Activated CD8-positive, alpha-beta T cell treated with anti-CD3 and anti-CD28 coated beads, Interleukin-2, amount 10 ng/mL, durations not matched to agents 7 days and 5 days (primary cell): ENCODE measurements at regions not wholly inside any gene's neighbourhood (a gene's known extent, or its start where the extent isn't known, plus 50 kb on each side); places are given as distances from the start of the nearest gene placed in this dataset.
"Not testable (repeated sequence)": the region's sequence is repeated elsewhere in the genome, so short reads cannot be mapped to it uniquely, and the experiment has no call there.

Source experiments
- ATAC-seq: fragments of 150-1000 bp; cut with Tn5 transposase; one replicate; pipeline ENCODE4 v1.10.0; 2021; ENCODE audit warnings: moderate library complexity
- CTCF ChIA-PET: fragments of 350-600 bp; sonication (Branson Sonifier 250); formaldehyde crosslinking; loops from one replicate; lab custom pipeline; 2021; ENCODE audit warnings: antibody characterized with exemption; lab: Charles Lee
- POLR2A ChIA-PET: fragments of 350-600 bp; sonication (Branson Sonifier 250); formaldehyde crosslinking; loops from one replicate; lab custom pipeline; 2021; ENCODE audit warnings: antibody characterized with exemption; lab: Charles Lee
- DNase-seq: peaks from one replicate; pipeline ENCODE4 v3.0.0-alpha.2; 2020
- H3K27ac Mint-ChIP-seq: one replicate; pipeline ENCODE4 v1.8.0; 2021; ENCODE audit warnings: mild to moderate bottlenecking, mixed read lengths
- H3K27me3 Mint-ChIP-seq: one replicate; pipeline ENCODE4 v1.8.0; 2021; ENCODE audit warnings: low read depth, mixed read lengths
- H3K36me3 Mint-ChIP-seq: one replicate; pipeline ENCODE4 v1.8.0; 2021; ENCODE audit warnings: low read depth, mixed read lengths
- H3K4me1 Mint-ChIP-seq: one replicate; pipeline ENCODE4 v1.8.0; 2021; ENCODE audit warnings: low read depth, mixed read lengths
- H3K4me3 Mint-ChIP-seq: one replicate; pipeline ENCODE4 v1.8.0; 2021; ENCODE audit warnings: mild to moderate bottlenecking, mixed read lengths
- H3K9me3 Mint-ChIP-seq: one replicate; pipeline ENCODE4 v1.8.0; 2022; ENCODE audit warnings: mixed read lengths; ENCODE audit not compliant: insufficient read depth

- H3K27ac Mint-ChIP-seq, H3K36me3 Mint-ChIP-seq, H3K4me3 Mint-ChIP-seq, H3K27me3 Mint-ChIP-seq, H3K4me1 Mint-ChIP-seq, ATAC-seq, DNase-seq, CTCF ChIA-PET, H3K9me3 Mint-ChIP-seq, POLR2A ChIA-PET: not testable (repeated sequence)
These were observed 986.8 kb downstream of the TUBA3C start for GRCh38 chr13:18194631-18195364.

- H3K27ac Mint-ChIP-seq, H3K4me3 Mint-ChIP-seq, H3K36me3 Mint-ChIP-seq, H3K27me3 Mint-ChIP-seq, H3K4me1 Mint-ChIP-seq, ATAC-seq, DNase-seq, POLR2A ChIA-PET, CTCF ChIA-PET, H3K9me3 Mint-ChIP-seq: not testable (repeated sequence)
These were observed 987.5 kb downstream of the TUBA3C start for GRCh38 chr13:18194104-18194503.
